Activated B cell treated with CpG ODN at 0.5 μM for 24 hours (primary cell): ENCODE measurements at regions not wholly inside any gene's neighbourhood (a gene's known extent, or its start where the extent isn't known, plus 50 kb on each side); places are given as distances from the start of the nearest gene placed in this dataset.

Experiments used
- ATAC-seq: fragments of 200-7000 bp; cut with Tn5 transposase; one replicate; pipeline ENCODE4 v1.10.0; 2021; ENCODE audit warnings: low read depth, mild to moderate bottlenecking, moderate library complexity
- CTCF ChIA-PET: fragments of 350-600 bp; sonication (Branson Sonifier 250); formaldehyde crosslinking; loops from one replicate; lab custom pipeline; 2021; ENCODE audit warnings: antibody characterized with exemption; lab: Charles Lee
- POLR2A ChIA-PET: fragments of 350-600 bp; sonication (Branson Sonifier 250); formaldehyde crosslinking; loops from one replicate; lab custom pipeline; 2021; ENCODE audit warnings: antibody characterized with exemption; lab: Charles Lee
- DNase-seq: peaks from one replicate; pipeline ENCODE4 v3.0.0; 2022
- H3K27ac Mint-ChIP-seq: one replicate; pipeline ENCODE4 v1.8.0; 2020; ENCODE audit warnings: mixed read lengths
- H3K27me3 Mint-ChIP-seq: one replicate; pipeline ENCODE4 v1.8.0; 2021; ENCODE audit warnings: mixed read lengths
- H3K36me3 Mint-ChIP-seq: one replicate; pipeline ENCODE4 v1.8.0; 2021; ENCODE audit warnings: low read depth, mixed read lengths
- H3K4me1 Mint-ChIP-seq: one replicate; pipeline ENCODE4 v1.8.0; 2021; ENCODE audit warnings: mixed read lengths
- H3K4me3 Mint-ChIP-seq: one replicate; pipeline ENCODE4 v1.8.0; 2020; ENCODE audit warnings: mild to moderate bottlenecking, mixed read lengths
- H3K9me3 Mint-ChIP-seq: one replicate; pipeline ENCODE4 v1.8.0; 2020; ENCODE audit warnings: mixed read lengths
- intact Hi-C: fragments of 100-400 bp; cut with micrococcal nuclease; formaldehyde crosslinking; loops from one replicate; pipeline ENCODE4 v1.15.1; 2024
- TF ChIP-seq, protein P1 (sequence below): fragments of 200-600 bp; IDR thresholded peaks from one replicate; pipeline ENCODE4 v1.8.0; 2022; ENCODE audit warnings: antibody characterized with exemption, mild to moderate bottlenecking

DNA sequence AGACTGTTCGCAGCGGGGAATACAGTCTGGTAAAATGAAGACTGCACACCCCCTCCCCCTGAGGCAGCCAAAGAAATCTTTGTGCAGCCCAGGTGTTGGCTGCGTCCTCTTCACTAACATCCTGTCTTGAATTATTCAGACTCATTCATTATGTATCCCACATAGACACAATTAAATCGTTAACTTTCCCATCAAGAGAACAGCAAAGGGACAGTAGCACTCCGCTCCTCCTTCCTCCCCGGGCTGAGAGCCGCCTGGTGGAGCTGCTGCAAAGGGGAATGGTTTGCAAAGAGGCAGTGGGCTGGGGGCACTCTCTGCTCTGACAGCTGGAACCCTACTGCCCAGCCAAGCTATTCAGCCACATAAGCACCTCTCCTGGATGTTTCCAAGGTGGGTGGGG lies 290.0 kb upstream of the SOX9 start:
- H3K27me3 Mint-ChIP-seq, result peaks cover 3% of the 10 kb centered on the region
- H3K4me3 Mint-ChIP-seq, result no peak overlapping the region
- H3K27ac Mint-ChIP-seq, result no peak overlapping the region
- DNase-seq, result no peak
- H3K9me3 Mint-ChIP-seq, result no peaks in the 10 kb centered on the region
- POLR2A ChIA-PET, result no interaction called here
- CTCF ChIA-PET, result no interaction called here
- TF ChIP-seq, protein P1, sequence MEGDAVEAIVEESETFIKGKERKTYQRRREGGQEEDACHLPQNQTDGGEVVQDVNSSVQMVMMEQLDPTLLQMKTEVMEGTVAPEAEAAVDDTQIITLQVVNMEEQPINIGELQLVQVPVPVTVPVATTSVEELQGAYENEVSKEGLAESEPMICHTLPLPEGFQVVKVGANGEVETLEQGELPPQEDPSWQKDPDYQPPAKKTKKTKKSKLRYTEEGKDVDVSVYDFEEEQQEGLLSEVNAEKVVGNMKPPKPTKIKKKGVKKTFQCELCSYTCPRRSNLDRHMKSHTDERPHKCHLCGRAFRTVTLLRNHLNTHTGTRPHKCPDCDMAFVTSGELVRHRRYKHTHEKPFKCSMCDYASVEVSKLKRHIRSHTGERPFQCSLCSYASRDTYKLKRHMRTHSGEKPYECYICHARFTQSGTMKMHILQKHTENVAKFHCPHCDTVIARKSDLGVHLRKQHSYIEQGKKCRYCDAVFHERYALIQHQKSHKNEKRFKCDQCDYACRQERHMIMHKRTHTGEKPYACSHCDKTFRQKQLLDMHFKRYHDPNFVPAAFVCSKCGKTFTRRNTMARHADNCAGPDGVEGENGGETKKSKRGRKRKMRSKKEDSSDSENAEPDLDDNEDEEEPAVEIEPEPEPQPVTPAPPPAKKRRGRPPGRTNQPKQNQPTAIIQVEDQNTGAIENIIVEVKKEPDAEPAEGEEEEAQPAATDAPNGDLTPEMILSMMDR, result no peak
- ATAC-seq, result no peak
- intact Hi-C loops, result no loop called here
- no peaks in the 10 kb centered on the region for H3K4me1 Mint-ChIP-seq
- H3K36me3 Mint-ChIP-seq, result no peaks in the 10 kb centered on the region

DNA sequence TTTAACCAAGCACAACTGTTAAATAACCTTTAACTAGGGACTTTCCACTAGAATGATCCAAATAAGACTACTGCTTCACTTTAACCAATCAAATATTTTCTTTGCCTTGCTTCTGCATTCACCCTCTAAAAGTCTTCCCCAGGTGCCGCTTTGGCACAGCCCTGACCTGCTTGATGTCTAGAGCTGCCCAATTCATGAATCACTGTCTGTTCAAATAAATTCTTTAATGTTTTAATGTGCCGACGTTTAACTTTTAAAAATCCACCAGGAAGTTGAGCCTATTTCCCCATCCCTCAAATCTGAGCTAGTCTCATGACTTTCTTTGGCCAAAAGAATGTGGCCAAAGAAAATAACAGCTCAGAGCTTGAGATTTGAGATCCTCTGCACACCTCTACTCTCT lies 277.8 kb upstream of the SOX9 start:
- ChIA-PET CTCF (no interaction called here), POLR2A (no interaction called here)
- no peaks in the 10 kb centered on the region for H3K36me3 Mint-ChIP-seq
- ATAC-seq (no peak), DNase-seq (no peak)
- no peaks in the 10 kb centered on the region for H3K4me1 Mint-ChIP-seq
- H3K27me3 Mint-ChIP-seq, result no peaks in the 10 kb centered on the region
- H3K27ac Mint-ChIP-seq, result no peak overlapping the region
- no peak overlapping the region for H3K4me3 Mint-ChIP-seq
- intact Hi-C loops, result no loop called here
- H3K9me3 Mint-ChIP-seq, result peaks cover 2% of the 10 kb centered on the region
- TF ChIP-seq, protein P1, result no peak

DNA sequence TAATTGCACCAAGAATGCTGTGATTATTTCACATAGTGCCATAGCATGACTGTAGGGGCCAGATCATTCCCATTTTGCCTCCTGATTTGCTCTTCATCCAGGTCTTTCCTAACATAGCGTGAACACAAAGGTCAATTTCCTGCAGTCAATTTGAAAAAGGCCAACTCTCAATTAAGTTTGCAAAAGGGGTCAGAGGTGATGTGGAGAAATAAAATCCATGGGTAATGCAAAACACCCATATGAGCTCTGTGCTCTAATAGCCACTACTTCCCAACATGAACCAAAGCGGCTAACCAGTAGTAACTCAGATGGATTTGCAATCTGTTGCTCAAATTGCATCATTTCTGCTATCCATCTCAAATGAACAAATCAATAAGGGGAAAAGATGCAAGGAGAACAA lies 275.5 kb upstream of the SOX9 start:
- Mint-ChIP-seq H3K4me1 (no peaks in the 10 kb centered on the region), H3K36me3 (no peaks in the 10 kb centered on the region), H3K27ac (no peak overlapping the region), H3K27me3 (no peaks in the 10 kb centered on the region), H3K9me3 (peaks cover 2% of the 10 kb centered on the region), H3K4me3 (no peak overlapping the region)
- TF ChIP-seq, protein P1, result no peak
- CTCF ChIA-PET, result no interaction called here
- DNase-seq (no peak), ATAC-seq (no peak)
- intact Hi-C loops, result no loop called here
- POLR2A ChIA-PET, result no interaction called here

DNA sequence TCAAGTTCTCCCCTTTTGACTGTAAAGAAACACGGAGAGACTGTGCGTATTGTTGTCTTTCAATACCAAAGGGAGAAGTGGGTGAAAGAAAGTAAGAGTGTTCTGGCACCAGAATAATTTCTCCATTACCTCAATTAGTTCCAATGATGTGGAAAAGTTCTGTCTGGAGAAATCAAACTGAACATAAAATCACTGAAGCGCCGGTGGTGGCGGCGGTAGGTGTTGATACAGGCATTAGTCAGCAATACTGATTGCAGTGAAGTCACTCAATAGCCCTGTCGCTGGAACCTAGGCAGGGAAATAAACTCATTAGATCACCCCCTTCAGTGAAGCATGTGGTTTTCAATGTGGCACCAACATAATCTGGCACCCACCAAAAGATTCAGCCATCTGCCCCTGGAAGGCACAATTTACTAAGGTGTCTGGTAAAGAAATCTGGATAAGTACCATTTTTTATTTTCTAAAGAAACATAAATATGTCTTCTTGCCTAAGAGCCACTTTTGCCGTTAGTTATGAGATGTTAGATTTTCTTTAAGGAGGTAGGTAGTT lies 274.2 kb upstream of the SOX9 start:
- no peaks in the 10 kb centered on the region for H3K27me3 Mint-ChIP-seq
- no peaks in the 10 kb centered on the region for H3K36me3 Mint-ChIP-seq
- ChIA-PET CTCF (no interaction called here), POLR2A (no interaction called here)
- no peaks in the 10 kb centered on the region for H3K4me1 Mint-ChIP-seq
- H3K27ac Mint-ChIP-seq, result no peak overlapping the region
- peaks cover 2% of the 10 kb centered on the region for H3K9me3 Mint-ChIP-seq
- no peak overlapping the region for H3K4me3 Mint-ChIP-seq
- no peak for ATAC-seq
- no peak for DNase-seq
- intact Hi-C loops, result no loop called here
- TF ChIP-seq, protein P1, result no peak

DNA sequence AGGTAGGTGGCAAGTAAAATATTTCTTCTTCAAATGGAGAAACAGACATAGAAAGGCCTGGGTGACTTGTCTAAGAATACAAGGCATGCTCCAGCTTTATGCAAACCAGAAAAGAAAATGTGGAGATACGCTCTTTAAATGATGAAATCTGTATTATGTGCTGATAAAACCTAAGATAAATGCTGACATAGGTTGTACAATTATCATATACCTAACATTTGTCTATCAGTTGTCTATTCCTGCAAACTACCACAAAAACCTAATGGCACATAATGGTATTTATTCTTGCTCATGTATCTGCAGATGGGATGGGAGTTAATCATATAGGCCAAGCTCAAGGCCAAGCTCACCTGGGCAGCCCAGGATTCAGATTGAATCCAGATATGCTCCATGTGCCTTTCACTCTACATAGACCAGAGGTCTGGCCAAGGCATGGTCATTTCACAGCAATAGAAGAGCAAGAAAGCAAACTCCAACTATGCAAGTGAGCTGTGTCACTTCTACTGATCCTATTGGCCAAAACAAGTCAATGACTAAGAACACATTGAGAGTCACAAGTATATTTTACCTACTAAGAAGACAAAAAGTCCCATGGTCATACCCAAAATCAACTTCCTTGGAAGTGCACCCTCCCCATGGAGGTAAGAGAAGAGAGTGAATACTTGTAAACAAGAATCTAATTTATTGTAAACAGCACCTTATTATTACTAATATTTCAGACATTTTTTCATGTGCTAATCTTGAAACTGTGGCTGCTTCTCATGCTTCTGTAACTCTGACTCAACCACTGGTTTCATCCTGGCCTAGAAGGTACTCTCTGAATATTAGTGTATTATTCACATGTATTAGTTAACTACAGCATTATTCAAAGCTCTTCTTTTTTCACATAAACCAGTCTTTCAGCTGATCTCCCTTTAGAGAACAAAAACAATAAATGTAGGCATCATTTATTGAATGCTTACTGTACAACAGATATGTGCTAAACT lies 270.7 kb upstream of the SOX9 start:
- CTCF ChIA-PET, result no interaction called here
- ATAC-seq (no peak), DNase-seq (no peak)
- POLR2A ChIA-PET, result no interaction called here
- Mint-ChIP-seq H3K27me3 (no peaks in the 10 kb centered on the region), H3K9me3 (no peaks in the 10 kb centered on the region), H3K36me3 (no peaks in the 10 kb centered on the region), H3K27ac (no peak overlapping the region), H3K4me1 (no peaks in the 10 kb centered on the region), H3K4me3 (no peak overlapping the region)
- TF ChIP-seq, protein P1, result no peak
- intact Hi-C loops, result no loop called here
